H9 (cell line): ENCODE measurements at regions not wholly inside any gene's neighbourhood (a gene's known extent, or its start where the extent isn't known, plus 50 kb on each side); places are given as distances from the start of the nearest gene placed in this dataset.
A peak's percentile ranks its signal among the peaks of the same experiment; 100 is the strongest.
"Not testable (repeated sequence)": the region's sequence is repeated elsewhere in the genome, so short reads cannot be mapped to it uniquely, and the experiment has no call there.

Experiments used
- DNase-seq: peaks from one replicate; pipeline ENCODE4 v3.0.0-alpha.2; 2017
- H2AFZ ChIP-seq: one replicate; pipeline ENCODE4 v1.6.1; 2013; ENCODE audit warnings: mild to moderate bottlenecking, low read length, control low read depth, moderate library complexity
- H2AK5ac ChIP-seq: 2 replicates; pipeline ENCODE4 v1.6.1; 2013; ENCODE audit warnings: low read length, control low read depth, mixed read lengths; ENCODE audit not compliant: insufficient read length
- H2BK120ac ChIP-seq: one replicate; pipeline ENCODE4 v1.6.1; 2013; ENCODE audit warnings: low read depth, mild to moderate bottlenecking, low read length, control low read depth, inconsistent platforms; ENCODE audit not compliant: poor library complexity, severe bottlenecking
- H2BK12ac ChIP-seq: 2 replicates; pipeline ENCODE4 v1.6.1; 2013; ENCODE audit warnings: low read length, control low read depth, mixed read lengths, low read depth; ENCODE audit not compliant: insufficient read length
- H2BK15ac ChIP-seq: 2 replicates; pipeline ENCODE4 v1.6.1; 2013; ENCODE audit warnings: low read depth, low read length, control low read depth
- H2BK20ac ChIP-seq: one replicate; pipeline ENCODE4 v1.6.1; 2013; ENCODE audit warnings: low read depth, mild to moderate bottlenecking, low read length, control low read depth, inconsistent platforms; ENCODE audit not compliant: poor library complexity, severe bottlenecking
- H2BK5ac ChIP-seq: 2 replicates; pipeline ENCODE4 v1.6.1; 2013; ENCODE audit warnings: low read length, control low read depth, mixed read lengths; ENCODE audit not compliant: insufficient read length
- H3K14ac ChIP-seq: 2 replicates; pipeline ENCODE4 v1.6.1; 2013; ENCODE audit warnings: low read length, control low read depth; ENCODE audit not compliant: insufficient read depth
- H3K18ac ChIP-seq: 2 replicates; pipeline ENCODE4 v1.6.1; 2013; ENCODE audit warnings: low read depth, mild to moderate bottlenecking, mixed read lengths, low read length, control low read depth; ENCODE audit not compliant: insufficient read length
- H3K23ac ChIP-seq: 2 replicates; pipeline ENCODE4 v1.6.1; 2013; ENCODE audit warnings: low read length, control low read depth, mixed read lengths, low read depth; ENCODE audit not compliant: insufficient read length
- H3K23me2 ChIP-seq: 2 replicates; pipeline ENCODE4 v1.6.1; 2013; ENCODE audit warnings: low read depth, mild to moderate bottlenecking, mixed read lengths, low read length, control low read depth; ENCODE audit not compliant: insufficient read length, poor library complexity, severe bottlenecking
- H3K27ac ChIP-seq: 2 replicates; pipeline ENCODE4 v1.5.1; 2013; ENCODE audit warnings: low read length, control low read depth, mixed read lengths, low read depth; ENCODE audit not compliant: insufficient read length
- H3K27me3 ChIP-seq: 2 replicates; pipeline ENCODE4 v1.6.1; 2013; ENCODE audit warnings: low read length, control low read depth, inconsistent platforms; ENCODE audit not compliant: insufficient read depth
- H3K4ac ChIP-seq: 2 replicates; pipeline ENCODE4 v1.6.1; 2013; ENCODE audit warnings: low read depth, mild to moderate bottlenecking, control low read depth, inconsistent platforms, low read length, moderate library complexity
- H3K4me1 ChIP-seq: 2 replicates; pipeline ENCODE4 v1.6.1; 2013; ENCODE audit warnings: low read length, control low read depth, inconsistent platforms; ENCODE audit not compliant: insufficient read depth
- H3K4me2 ChIP-seq: 2 replicates; pipeline ENCODE4 v1.6.1; 2013; ENCODE audit warnings: low read length, control low read depth, mixed read lengths; ENCODE audit not compliant: insufficient read length, insufficient read depth
- H3K56ac ChIP-seq: 2 replicates; pipeline ENCODE4 v1.6.1; 2013; ENCODE audit warnings: low read depth, mild to moderate bottlenecking, mixed read lengths, low read length, control low read depth; ENCODE audit not compliant: insufficient read length
- H3K79me1 ChIP-seq: 2 replicates; pipeline ENCODE4 v1.6.1; 2013; ENCODE audit warnings: low read depth, mild to moderate bottlenecking, moderate library complexity, low read length, control low read depth, inconsistent platforms; ENCODE audit not compliant: insufficient read depth, poor library complexity, severe bottlenecking
- H3K79me2 ChIP-seq: 2 replicates; pipeline ENCODE4 v1.6.1; 2013; ENCODE audit warnings: low read length, control low read depth, inconsistent platforms; ENCODE audit not compliant: insufficient read depth
- H3K9ac ChIP-seq: 2 replicates; pipeline ENCODE4 v1.6.1; 2013; ENCODE audit warnings: low read length, control low read depth, mixed read lengths; ENCODE audit not compliant: insufficient read length; ENCODE audit errors: extremely low read depth
- H3K9me3 ChIP-seq: one replicate; pipeline ENCODE4 v1.6.1; 2013; ENCODE audit warnings: low read depth, low read length, inconsistent platforms; ENCODE audit not compliant: control insufficient read depth
- H3T11ph ChIP-seq: one replicate; pipeline ENCODE4 v1.6.1; 2013; ENCODE audit warnings: mild to moderate bottlenecking, low read length, control low read depth, inconsistent platforms
- H4K20me1 ChIP-seq: one replicate; pipeline ENCODE4 v1.6.1; 2013; ENCODE audit not compliant: control insufficient read depth, insufficient read length, insufficient read depth
- H4K5ac ChIP-seq: 2 replicates; pipeline ENCODE4 v1.6.1; 2013; ENCODE audit warnings: low read depth, mild to moderate bottlenecking, mixed read lengths, low read length, control low read depth; ENCODE audit not compliant: insufficient read length
- H4K8ac ChIP-seq: replicated peaks from 2 replicates; pipeline ENCODE4 v1.6.1; 2013; ENCODE audit warnings: low read length, control low read depth, mixed read lengths, low read depth; ENCODE audit not compliant: insufficient read length
- H4K91ac ChIP-seq: 2 replicates; pipeline ENCODE4 v1.6.1; 2013; ENCODE audit warnings: low read depth, mild to moderate bottlenecking, moderate library complexity, mixed read lengths, low read length, control low read depth; ENCODE audit not compliant: insufficient read length
- H3K27ac Mint-ChIP-seq, 3 experiments: 2 replicates in 2 of 3; 3 replicates in 1 of 3; pipeline ENCODE4 v1.8.0; 2020 to 2021; ENCODE audit warnings: mixed read lengths in 3 of 3, mild to moderate bottlenecking in 1 of 3, moderate library complexity in 1 of 3
- H3K27me3 Mint-ChIP-seq: 2 replicates; pipeline ENCODE4 v1.8.0; 2021; ENCODE audit warnings: low read depth, mild to moderate bottlenecking, moderate library complexity, mixed read lengths
- H3K36me3 Mint-ChIP-seq, 3 experiments: 2 replicates in 2 of 3; 3 replicates in 1 of 3; pipeline ENCODE4 v1.8.0; 2020 to 2021; ENCODE audit warnings: low read depth in 3 of 3, mixed read lengths in 3 of 3; ENCODE audit not compliant: insufficient read depth in 1 of 3
- H3K4me1 Mint-ChIP-seq, 2 experiments: 2 replicates each; pipeline ENCODE4 v1.8.0; 2020; ENCODE audit warnings: mixed read lengths in 2 of 2
- H3K4me3 Mint-ChIP-seq, 2 experiments: 2 replicates in 1 of 2; 3 replicates in 1 of 2; pipeline ENCODE4 v1.8.0; 2020 to 2021; ENCODE audit warnings: mild to moderate bottlenecking in 2 of 2, mixed read lengths in 2 of 2, moderate library complexity in 1 of 2
- H3K9me3 Mint-ChIP-seq, 2 experiments: 2 replicates in 1 of 2; 3 replicates in 1 of 2; pipeline ENCODE4 v1.8.0; 2020; ENCODE audit warnings: mild to moderate bottlenecking in 2 of 2, mixed read lengths in 2 of 2, moderate library complexity in 1 of 2
- WGBS: extraction: QIAGEN DNeasy Blood & Tissue Kit; methylation state at CpG from one replicate; pipeline ENCODE4 v1.1.7; 2013; ENCODE audit warnings: missing lambda C conversion rate, low lambda C conversion rate, mixed read lengths; ENCODE audit not compliant: insufficient read length; ENCODE audit errors: extremely low coverage; 5-methylcytosine and 5-hydroxymethylcytosine counted together
- TF ChIP-seq, protein P1 (sequence below): fragments of 200-600 bp; sonication (generic); conservative IDR thresholded peaks from 3 replicates; pipeline ENCODE4 v1.8.0; 2021; ENCODE audit warnings: antibody characterized with exemption, mild to moderate bottlenecking

DNA sequence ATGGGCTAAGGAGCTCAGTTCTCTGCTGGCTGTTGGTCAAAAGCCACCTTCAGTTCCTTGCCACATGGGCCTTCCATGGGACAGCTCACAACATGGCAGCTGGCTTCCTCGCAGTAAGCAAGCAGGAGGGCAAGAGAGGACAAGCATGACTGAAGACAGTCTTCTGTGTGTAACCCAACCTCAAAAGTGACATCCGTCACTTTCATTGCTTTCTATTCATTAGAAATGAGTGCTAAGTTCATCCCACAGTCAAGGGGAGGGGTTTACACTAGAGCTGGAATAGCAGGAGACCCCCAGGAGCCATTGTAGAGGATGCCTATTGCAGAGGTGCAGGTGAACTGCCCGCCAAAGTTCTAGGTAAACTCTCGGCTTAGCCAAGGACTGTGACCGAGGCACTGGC lies 163.3 kb downstream of the NUFIP1 start:
- Histone ChIP-seq H2BK12ac (no peak overlapping the region), H2BK120ac (no peak overlapping the region), H3K9ac (no peak overlapping the region), H3K9me3 (no peaks in the 10 kb centered on the region), H3K56ac (no peak overlapping the region), H2AFZ (no peak overlapping the region), H4K20me1 (no peaks in the 10 kb centered on the region), H2AK5ac (no peak overlapping the region), H4K8ac (no peak overlapping the region), H3T11ph (no peak overlapping the region), H4K91ac (no peak overlapping the region), H4K5ac (no peak overlapping the region), H3K79me2 (no peaks in the 10 kb centered on the region), H3K14ac (no peak overlapping the region), H3K4me1 (no peaks in the 10 kb centered on the region), H3K23me2 (no peaks in the 10 kb centered on the region), H2BK20ac (no peak overlapping the region), H3K79me1 (no peaks in the 10 kb centered on the region), H3K4ac (no peak overlapping the region), H3K18ac (no peak overlapping the region), H3K4me2 (no peak overlapping the region), H3K23ac (no peak overlapping the region), H3K27me3 (no peaks in the 10 kb centered on the region), H2BK5ac (no peak overlapping the region), H3K27ac (no peak overlapping the region), H2BK15ac (no peak overlapping the region)
- H3K9me3 Mint-ChIP-seq, result no peaks in the 10 kb centered on the region
- TF ChIP-seq, protein P1, sequence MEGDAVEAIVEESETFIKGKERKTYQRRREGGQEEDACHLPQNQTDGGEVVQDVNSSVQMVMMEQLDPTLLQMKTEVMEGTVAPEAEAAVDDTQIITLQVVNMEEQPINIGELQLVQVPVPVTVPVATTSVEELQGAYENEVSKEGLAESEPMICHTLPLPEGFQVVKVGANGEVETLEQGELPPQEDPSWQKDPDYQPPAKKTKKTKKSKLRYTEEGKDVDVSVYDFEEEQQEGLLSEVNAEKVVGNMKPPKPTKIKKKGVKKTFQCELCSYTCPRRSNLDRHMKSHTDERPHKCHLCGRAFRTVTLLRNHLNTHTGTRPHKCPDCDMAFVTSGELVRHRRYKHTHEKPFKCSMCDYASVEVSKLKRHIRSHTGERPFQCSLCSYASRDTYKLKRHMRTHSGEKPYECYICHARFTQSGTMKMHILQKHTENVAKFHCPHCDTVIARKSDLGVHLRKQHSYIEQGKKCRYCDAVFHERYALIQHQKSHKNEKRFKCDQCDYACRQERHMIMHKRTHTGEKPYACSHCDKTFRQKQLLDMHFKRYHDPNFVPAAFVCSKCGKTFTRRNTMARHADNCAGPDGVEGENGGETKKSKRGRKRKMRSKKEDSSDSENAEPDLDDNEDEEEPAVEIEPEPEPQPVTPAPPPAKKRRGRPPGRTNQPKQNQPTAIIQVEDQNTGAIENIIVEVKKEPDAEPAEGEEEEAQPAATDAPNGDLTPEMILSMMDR, result no peak
- peaks cover 9 to 14% of the 10 kb centered on the region in 2 experiments for H3K4me1 Mint-ChIP-seq
- H3K27me3 Mint-ChIP-seq, result no peaks in the 10 kb centered on the region; the same call in 1 of the 2 replicates
- no peaks in the 10 kb centered on the region for H3K36me3 Mint-ChIP-seq
- WGBS, result no CpG with 5 or more reads among the region's 5 CpGs
- no peak overlapping the region for H3K4me3 Mint-ChIP-seq
- no peak for DNase-seq
- peak overlapping the region in 1 of 3 experiments; percentile 63; a peak in 1 of 7 replicates for H3K27ac Mint-ChIP-seq

DNA sequence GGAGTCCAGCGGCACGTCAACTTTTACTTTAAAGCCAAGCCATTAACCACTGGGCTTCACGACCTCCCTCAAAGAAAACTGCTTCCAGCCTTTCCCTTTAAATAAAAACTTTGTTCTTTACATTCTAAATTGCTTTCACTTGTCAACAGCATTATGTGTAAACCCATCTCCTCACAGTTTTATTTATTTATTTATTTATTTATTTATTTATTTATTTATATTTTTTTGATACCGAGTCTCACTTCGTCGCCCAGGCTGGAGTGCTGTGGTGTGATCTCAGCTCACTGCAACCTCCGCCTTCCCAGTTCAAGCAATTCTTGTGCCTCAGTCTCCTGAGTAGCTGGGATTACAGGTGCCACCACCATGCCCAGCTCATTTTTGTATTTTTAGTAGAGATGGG lies 165.7 kb downstream of the NUFIP1 start:
- not testable (repeated sequence) for H2BK15ac ChIP-seq, H3K36me3 Mint-ChIP-seq, H3T11ph ChIP-seq, H3K79me1 ChIP-seq, H3K4ac ChIP-seq, H3K56ac ChIP-seq, H4K20me1 ChIP-seq, H3K9ac ChIP-seq, H3K9me3 ChIP-seq, H4K91ac ChIP-seq, H3K23me2 ChIP-seq, H2BK12ac ChIP-seq, DNase-seq, H3K4me3 Mint-ChIP-seq, H2AFZ ChIP-seq, H3K9me3 Mint-ChIP-seq, H3K4me1 ChIP-seq, H3K23ac ChIP-seq, H3K18ac ChIP-seq, H2AK5ac ChIP-seq, H2BK120ac ChIP-seq, H3K27ac Mint-ChIP-seq, H2BK5ac ChIP-seq, H3K4me2 ChIP-seq, H3K14ac ChIP-seq, H4K5ac ChIP-seq, H2BK20ac ChIP-seq, H3K27me3 Mint-ChIP-seq, H4K8ac ChIP-seq, H3K27ac ChIP-seq, H3K27me3 ChIP-seq, H3K79me2 ChIP-seq
- WGBS, result no CpG with 5 or more reads among the region's 7 CpGs
- H3K4me1 Mint-ChIP-seq, result peaks cover 9 to 15% of the 10 kb centered on the region in 2 experiments
